Stimulated activated CD4-positive, alpha-beta T cell treated with anti-CD3 and anti-CD28 coated beads, TNF-alpha, amount 100 ng/mL, for 48 hours (primary cell): ENCODE measurements at regions not wholly inside any gene's neighbourhood (a gene's known extent, or its start where the extent isn't known, plus 50 kb on each side); places are given as distances from the start of the nearest gene placed in this dataset.

Source experiments
- DNase-seq, 3 donors: peaks; one replicate each; pipeline ENCODE4 v3.0.0-alpha.2; 2020; ENCODE audit warnings: low read depth in 3 of 3

- DNase-seq, result no peak
Measured at GRCh38 chrX:110408949-110409588, 50.4 kb downstream of the RTL9 start.

- DNase-seq, result peak; percentile 2 to 5 (median 5)
Measured at GRCh38 chrX:110409925-110410324, 51.3 kb downstream of the RTL9 start.

- no peak for DNase-seq
Measured at GRCh38 chrX:110410603-110411002, 52.0 kb downstream of the RTL9 start.

GRCh38 chrX:110412971-110413726 lies 54.5 kb downstream of the RTL9 start:
- DNase-seq, result peak; percentile 28 to 67 (median 33)

DNA sequence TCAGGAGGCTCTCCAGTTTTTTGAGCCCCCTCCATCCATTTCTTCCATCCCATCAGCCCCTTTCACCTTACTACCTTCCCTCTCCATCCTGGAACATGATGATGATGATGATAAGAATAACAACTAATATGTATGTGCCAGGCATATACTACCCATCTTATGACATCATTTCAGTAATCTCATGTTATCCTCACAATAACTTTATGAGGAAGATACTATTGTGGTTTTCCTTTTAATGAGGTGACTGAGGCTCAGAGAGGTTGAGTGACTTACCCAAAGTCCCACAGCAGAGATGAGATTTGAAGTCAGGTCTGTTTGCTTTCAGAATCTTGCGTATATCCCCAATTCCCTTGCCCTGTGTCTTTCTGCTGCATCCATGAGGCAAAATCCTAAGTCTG lies 55.1 kb downstream of the RTL9 start:
- DNase-seq, result no peak

- no peak for DNase-seq
Measured at GRCh38 chrX:110414273-110414672, 55.6 kb downstream of the RTL9 start.

DNA sequence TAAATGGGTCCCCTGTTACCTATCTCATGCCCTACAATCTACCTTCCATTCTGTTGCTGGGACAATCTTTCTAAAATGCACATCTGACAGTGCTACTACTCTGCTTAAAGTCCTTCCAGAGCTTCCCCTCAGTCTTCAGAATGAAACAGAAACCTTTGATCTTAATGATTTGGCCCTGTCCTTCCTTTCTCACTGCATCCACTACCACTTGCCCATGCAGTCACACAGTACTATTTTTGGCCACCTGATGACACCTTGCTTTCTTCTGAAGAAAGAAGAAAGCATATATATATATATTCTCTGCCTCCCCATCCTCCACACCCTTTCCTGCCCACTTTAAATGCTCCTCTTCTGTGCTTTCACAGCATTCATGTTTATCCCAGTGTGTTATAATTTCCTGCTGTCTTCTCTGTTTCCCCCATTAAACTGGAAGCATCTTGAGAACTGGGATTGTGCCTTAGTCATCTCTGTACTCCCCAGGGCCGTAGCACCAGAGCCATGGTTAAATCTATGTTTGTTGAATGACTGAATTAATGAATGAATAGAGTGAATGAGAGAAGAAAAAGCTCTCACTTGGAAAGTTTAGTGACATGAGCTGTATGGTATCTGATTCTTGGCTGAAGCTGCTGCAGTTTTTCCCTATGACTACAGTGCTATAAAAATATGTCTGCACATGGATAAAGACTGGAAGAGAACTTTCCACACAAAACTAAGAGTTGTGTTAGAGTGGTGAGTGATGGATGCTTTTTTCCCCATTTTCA lies 56.2 kb downstream of the RTL9 start:
- DNase-seq, result no peak

GRCh38 chrX:110415440-110416170 lies 57.0 kb downstream of the RTL9 start:
- no peak for DNase-seq

GRCh38 chrX:110417128-110417527 lies 58.5 kb downstream of the RTL9 start:
- no peak for DNase-seq

- DNase-seq, result no peak
Measured at GRCh38 chrX:110418316-110419235, 59.9 kb downstream of the RTL9 start.

DNA sequence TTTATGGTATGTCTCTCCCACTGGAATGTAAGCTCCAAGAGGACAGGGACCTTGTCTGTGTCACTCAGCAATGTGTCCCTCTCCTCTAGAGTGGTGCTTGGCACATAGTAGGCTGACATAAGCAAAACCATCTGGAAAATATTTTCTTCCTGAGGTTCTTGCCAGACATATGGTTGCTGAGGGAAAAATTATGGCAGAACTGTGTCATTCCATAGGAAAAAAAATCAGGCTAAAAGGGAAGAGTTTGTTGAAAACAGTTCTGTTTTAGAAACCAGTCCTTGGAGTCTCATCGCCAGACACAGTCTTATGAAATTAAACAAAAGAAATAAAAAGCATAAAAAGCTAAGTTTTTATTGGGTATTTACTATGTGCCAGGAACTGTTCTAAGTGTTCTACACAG lies 60.9 kb downstream of the RTL9 start:
- no peak for DNase-seq

- DNase-seq, result no peak
Measured at GRCh38 chrX:110420771-110421499, 62.3 kb downstream of the RTL9 start.

DNA sequence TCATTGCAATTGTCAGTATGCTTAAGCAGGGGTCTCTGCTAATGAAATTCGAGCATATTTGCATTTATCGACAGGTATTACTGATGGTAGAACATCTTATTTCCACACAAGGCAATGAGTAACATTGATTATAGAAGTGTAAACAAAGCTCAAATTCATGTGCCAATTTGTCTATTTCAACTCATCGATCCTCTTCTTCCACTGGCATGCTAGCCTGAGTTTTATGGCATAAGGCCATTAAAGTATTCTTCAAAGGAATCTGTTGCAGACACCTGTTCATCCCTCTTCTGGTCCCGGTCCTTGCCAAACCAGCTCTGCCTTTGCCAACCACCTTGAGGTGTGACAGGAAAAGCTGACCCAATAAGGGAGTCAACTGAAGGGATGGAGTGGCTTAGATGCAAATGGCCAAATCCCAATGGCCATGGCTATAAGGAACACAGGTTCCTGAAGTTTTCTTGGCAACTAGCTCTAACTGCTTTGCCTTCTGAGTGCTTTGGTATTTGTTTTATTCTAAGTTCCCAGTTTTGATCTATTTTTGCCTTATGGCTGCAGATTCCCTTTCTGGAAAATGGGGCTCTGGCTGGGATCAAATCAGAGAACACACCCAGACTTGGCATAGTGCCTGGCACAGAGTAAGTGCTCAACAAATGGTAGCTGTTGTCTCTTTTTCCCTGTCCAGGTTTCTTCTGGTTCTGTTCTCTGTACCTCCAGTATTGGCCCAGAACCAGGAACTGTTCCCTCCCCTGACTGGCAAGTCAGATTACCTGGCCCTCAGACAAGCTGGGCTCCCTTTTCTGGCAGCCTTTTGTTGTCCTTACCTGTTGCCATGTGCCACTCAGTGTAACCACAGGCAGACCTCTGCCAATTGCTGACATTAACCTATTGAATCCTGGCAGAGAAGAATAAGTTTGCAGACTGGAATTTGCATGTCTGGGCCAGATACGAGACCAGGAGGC lies 63.1 kb downstream of the RTL9 start:
- no peak for DNase-seq

GRCh38 chrX:110425222-110426154 lies 66.8 kb downstream of the RTL9 start:
- DNase-seq, result no peak

DNA sequence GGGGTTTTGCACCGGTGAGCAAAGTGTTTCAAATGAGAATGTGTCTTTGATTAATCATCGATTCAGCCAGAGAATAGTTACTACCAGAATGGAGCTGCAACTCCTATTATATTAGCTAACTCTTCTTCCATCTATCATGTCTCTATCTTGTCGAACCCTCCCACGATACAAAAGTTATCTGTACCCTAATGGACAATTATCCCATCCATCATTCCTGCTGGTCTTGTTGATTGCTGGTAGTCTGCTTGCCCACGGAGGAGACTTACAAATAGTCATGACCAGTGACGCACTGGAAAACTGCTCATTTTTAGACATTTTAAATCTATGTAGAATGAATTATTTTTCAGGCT lies 67.5 kb downstream of the RTL9 start:
- DNase-seq, result no peak

- no peak for DNase-seq
Measured at GRCh38 chrX:110427076-110427475, 68.4 kb downstream of the RTL9 start.

GRCh38 chrX:110428144-110428543 lies 69.5 kb downstream of the RTL9 start:
- no peak for DNase-seq
